22Rv1 (cell line): ENCODE measurements at regions not wholly inside any gene's neighbourhood (a gene's known extent, or its start where the extent isn't known, plus 50 kb on each side); places are given as distances from the start of the nearest gene placed in this dataset.

ENCODE experiments used
- H3K27ac ChIP-seq: fragments of 450-650 bp; 2 replicates; pipeline ENCODE4 v1.5.1; 2017
- ZFX ChIP-seq: fragments of 450-650 bp; IDR thresholded peaks from 2 replicates; pipeline ENCODE4 v1.6.1; 2017; ENCODE audit warnings: antibody characterized with exemption, borderline replicate concordance
- TF ChIP-seq, protein P1 (sequence below): fragments of 450-650 bp; IDR thresholded peaks from 2 replicates; pipeline ENCODE4 v1.5.1; 2017; ENCODE audit warnings: mild to moderate bottlenecking

DNA sequence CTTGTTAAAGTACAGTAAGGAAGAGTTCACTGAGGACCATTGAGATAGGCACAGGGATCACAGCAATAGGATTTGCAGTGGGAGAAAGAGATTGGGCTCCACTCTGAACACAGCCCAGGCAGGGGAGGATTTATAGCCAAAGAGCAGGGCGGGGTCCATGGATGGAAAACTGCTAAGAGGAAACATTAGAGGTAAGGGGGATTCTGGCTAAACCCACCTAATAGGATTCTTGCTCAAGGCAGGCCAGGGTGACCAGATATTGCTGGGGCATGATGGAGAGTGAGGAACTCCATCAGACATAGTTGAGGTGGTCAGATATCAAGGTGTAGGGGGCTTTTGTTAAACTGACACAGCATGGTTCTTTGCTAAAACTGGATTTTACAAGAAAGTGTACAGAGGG lies 372.8 kb downstream of the NPHP4 start:
- TF ChIP-seq ZFX = no peak
- TF ChIP-seq, protein P1, sequence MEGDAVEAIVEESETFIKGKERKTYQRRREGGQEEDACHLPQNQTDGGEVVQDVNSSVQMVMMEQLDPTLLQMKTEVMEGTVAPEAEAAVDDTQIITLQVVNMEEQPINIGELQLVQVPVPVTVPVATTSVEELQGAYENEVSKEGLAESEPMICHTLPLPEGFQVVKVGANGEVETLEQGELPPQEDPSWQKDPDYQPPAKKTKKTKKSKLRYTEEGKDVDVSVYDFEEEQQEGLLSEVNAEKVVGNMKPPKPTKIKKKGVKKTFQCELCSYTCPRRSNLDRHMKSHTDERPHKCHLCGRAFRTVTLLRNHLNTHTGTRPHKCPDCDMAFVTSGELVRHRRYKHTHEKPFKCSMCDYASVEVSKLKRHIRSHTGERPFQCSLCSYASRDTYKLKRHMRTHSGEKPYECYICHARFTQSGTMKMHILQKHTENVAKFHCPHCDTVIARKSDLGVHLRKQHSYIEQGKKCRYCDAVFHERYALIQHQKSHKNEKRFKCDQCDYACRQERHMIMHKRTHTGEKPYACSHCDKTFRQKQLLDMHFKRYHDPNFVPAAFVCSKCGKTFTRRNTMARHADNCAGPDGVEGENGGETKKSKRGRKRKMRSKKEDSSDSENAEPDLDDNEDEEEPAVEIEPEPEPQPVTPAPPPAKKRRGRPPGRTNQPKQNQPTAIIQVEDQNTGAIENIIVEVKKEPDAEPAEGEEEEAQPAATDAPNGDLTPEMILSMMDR = no peak

DNA sequence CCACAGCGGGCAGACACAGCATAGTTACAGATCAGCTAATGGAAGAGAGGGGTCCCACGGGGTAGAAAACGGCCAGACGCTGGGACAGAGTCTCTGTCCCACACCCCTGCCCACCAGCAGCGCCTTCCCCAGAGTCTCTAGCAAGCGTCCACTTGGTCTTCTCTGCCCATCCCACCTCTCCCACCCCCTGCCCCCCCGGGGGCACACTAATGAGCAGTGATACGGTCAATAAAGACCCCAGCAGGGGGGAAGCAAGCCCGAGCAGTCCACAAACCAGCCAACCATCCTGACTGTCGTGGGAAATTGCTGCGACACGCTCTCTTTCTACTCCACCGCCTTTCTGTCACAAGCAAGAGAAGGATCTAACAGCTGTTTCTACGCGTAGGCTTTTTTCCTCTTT lies 374.7 kb downstream of the NPHP4 start:
- no peak for TF ChIP-seq ZFX
- TF ChIP-seq, protein P1 = no peak
- no peak overlapping the region for H3K27ac ChIP-seq

More for the DNA sequence above, 372.8 kb downstream of the NPHP4 start:
- H3K27ac ChIP-seq = no peak overlapping the region

DNA sequence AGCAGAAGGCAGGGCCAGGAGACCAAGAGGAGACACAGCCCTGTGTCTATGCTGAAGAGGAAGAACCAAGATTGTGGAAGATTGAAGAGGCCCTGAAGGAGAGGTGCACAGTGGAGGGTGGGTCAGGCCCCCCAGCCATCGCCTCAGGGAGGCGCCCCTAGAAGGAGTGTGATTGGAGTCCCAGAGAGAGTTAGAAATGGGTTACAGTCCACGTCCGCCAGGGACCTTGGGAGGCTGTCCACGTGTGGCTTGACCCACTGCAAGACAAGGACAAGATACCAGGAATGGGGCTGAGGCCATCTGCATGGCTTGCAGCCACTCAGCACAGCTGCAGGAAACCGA lies 375.1 kb downstream of the NPHP4 start:
- no peak for TF ChIP-seq ZFX
- TF ChIP-seq, protein P1 = no peak
- no peak overlapping the region for H3K27ac ChIP-seq

DNA sequence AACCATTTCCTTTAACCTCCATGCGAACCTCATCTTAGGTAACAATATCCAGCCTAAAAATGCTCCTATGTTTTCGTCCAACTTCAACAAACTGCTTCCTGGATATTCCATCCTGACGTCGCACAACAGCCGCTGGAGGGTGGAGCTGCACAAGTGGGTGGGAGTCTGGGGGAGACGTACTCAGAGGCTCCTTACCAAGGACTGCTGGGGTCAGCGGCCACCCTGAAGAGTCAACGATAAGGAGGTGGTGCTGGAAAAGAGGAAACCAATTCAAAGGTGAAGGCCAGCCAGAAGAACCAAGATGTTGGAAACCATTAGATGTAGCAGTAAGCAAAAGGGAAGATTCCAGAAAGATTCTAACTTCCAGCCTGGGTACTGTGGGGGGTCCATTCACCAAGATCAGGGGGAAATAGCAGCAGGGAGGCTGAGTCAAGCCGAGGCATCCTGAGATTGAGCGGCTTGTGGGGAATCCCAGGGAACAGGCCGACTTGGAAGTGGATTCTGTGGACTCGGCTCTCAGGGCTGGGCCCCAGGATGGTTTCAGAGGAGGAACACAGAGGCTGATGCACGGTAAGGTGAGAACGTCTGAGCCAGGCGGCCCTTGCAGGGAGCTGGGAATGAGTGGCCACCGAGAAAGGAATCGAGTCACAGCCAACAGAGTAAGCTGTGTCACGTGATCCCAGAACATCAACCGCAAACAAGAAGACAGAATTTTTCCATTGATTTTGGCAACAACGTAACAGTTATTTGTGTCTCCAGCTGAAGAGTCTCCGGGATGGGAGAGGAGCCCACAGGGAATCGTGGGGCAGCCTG lies 375.7 kb downstream of the NPHP4 start:
- no peak overlapping the region for H3K27ac ChIP-seq
- TF ChIP-seq, protein P1 = no peak
- TF ChIP-seq ZFX = no peak

DNA sequence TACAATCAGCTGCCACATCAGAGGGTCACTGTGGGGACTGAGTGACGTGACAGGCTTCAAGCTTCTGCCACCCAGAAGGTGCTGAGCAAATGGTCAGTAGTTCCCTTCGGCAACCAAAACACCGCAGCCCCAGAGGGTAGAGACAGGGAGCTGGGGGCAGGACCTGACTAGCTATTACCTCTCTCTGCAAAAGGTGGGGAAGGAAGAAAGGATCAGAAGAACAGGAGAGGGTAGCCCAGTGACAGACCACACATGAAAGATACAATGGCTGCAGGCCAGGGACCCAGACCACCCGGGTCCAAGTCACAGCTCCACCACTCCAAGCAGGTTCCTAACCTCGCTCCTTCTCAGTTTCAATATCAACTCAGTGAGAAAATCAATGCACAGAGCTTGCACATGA lies 377.1 kb downstream of the NPHP4 start:
- H3K27ac ChIP-seq = no peak overlapping the region
- TF ChIP-seq, protein P1 = no peak
- TF ChIP-seq ZFX = no peak

DNA sequence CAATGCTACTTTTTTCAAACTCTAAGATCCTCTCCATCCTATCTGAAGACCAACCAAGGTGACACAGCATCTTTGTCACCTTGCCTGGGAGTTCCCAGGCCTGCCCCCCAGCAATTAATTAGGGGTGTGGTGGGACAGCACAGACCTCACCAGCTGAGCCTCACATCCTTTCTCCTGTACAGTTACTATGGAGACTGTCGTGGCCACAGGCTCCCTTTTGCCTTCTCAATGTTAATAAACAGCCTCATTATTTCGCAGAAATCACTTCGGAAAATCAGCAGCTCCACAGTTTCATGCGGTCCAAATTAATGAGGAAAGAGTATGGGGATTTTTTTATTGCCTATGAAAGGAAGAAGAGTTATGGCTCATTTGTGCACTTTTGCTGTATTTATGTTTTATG lies 378.3 kb downstream of the NPHP4 start:
- H3K27ac ChIP-seq = no peak overlapping the region
- TF ChIP-seq ZFX = no peak
- TF ChIP-seq, protein P1 = no peak

DNA sequence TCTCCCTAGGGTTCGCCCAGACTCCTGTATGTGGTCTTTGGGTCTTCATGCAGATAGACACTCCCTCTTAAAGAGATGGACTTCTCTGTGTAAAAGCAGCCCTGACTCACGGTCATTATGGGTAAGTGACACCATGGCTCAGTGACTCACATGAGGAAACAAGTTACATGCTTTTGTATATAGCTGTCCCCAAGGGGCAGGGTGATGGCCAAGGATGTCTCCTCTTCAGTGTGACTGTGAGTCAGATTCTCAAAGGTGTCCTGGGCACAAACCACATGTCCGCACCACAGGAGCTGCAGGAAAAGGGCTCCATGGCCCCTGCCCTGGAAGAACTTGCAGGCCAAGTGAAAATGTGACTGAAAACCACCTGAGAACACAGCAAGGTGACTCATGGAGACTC lies 380.4 kb downstream of the NPHP4 start:
- no peak overlapping the region for H3K27ac ChIP-seq
- TF ChIP-seq, protein P1 = no peak
- TF ChIP-seq ZFX = no peak
